Ishikawa (cell line): ENCODE measurements at regions not wholly inside any gene's neighbourhood (a gene's known extent, or its start where the extent isn't known, plus 50 kb on each side); places are given as distances from the start of the nearest gene placed in this dataset.

Source experiments
- CEBPB ChIP-seq: IDR thresholded peaks from 2 replicates; pipeline ENCODE4 v1.6.1; 2012
- CREB1 ChIP-seq: IDR thresholded peaks from 2 replicates; pipeline ENCODE4 v1.6.1; 2012; ENCODE audit warnings: low read depth
- EGR1 ChIP-seq: IDR thresholded peaks from 2 replicates; pipeline ENCODE4 v1.6.1; 2012
- EP300 ChIP-seq: IDR thresholded peaks from 2 replicates; pipeline ENCODE4 v1.6.1; 2012; ENCODE audit warnings: borderline replicate concordance
- FOXM1 ChIP-seq: IDR thresholded peaks from 2 replicates; pipeline ENCODE4 v1.6.1; 2012; ENCODE audit warnings: low read depth, borderline replicate concordance
- NFIC ChIP-seq: IDR thresholded peaks from 2 replicates; pipeline ENCODE4 v1.6.1; 2012
- RAD21 ChIP-seq: IDR thresholded peaks from 2 replicates; pipeline ENCODE4 v1.6.1; 2012; ENCODE audit warnings: low read depth
- TAF1 ChIP-seq: IDR thresholded peaks from 2 replicates; pipeline ENCODE4 v1.6.1; 2012; ENCODE audit warnings: low read depth, mild to moderate bottlenecking
- TCF12 ChIP-seq: IDR thresholded peaks from 2 replicates; pipeline ENCODE4 v1.6.1; 2012; ENCODE audit warnings: low read depth
- TEAD4 ChIP-seq: IDR thresholded peaks from 2 replicates; pipeline ENCODE4 v1.6.1; 2012
- YY1 ChIP-seq: IDR thresholded peaks from 2 replicates; pipeline ENCODE4 v1.6.1; 2012; ENCODE audit warnings: low read depth
- ZBTB7A ChIP-seq: IDR thresholded peaks from 2 replicates; pipeline ENCODE4 v1.6.1; 2012; ENCODE audit warnings: low read depth
- TF ChIP-seq, protein P1 (sequence below): IDR thresholded peaks from 2 replicates; pipeline ENCODE4 v1.6.1; 2012
- TF ChIP-seq, protein P2 (sequence below): IDR thresholded peaks from 2 replicates; pipeline ENCODE4 v1.6.1; 2012; ENCODE audit warnings: low read depth, mild to moderate bottlenecking
- TF ChIP-seq, protein P3 (sequence below): IDR thresholded peaks from 2 replicates; pipeline ENCODE4 v1.6.1; 2012

DNA sequence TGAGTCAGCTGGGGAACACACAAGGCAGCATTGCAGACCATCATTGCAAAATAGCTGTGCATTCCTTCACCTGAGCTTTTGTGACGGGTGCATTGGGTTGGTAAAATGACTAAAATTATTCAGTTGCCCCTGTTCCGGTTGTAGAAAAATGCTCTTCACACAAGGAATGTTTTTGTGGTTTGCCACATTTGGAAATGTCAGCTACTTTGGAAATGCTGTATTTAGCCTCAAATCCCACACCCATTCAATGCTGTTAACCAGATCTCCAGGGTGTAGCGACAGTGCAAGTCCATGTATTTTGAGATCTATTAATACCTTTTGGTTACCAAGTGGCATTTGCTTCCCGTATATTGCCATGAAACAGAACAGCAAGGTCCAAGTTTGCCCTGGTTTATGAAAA lies 201.2 kb downstream of the FOXA2 start:
- TF ChIP-seq, protein P1, sequence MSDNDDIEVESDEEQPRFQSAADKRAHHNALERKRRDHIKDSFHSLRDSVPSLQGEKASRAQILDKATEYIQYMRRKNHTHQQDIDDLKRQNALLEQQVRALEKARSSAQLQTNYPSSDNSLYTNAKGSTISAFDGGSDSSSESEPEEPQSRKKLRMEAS: no peak
- no peak for TF ChIP-seq ZBTB7A
- no peak for TF ChIP-seq EGR1
- no peak for TF ChIP-seq TEAD4
- TF ChIP-seq, protein P2, sequence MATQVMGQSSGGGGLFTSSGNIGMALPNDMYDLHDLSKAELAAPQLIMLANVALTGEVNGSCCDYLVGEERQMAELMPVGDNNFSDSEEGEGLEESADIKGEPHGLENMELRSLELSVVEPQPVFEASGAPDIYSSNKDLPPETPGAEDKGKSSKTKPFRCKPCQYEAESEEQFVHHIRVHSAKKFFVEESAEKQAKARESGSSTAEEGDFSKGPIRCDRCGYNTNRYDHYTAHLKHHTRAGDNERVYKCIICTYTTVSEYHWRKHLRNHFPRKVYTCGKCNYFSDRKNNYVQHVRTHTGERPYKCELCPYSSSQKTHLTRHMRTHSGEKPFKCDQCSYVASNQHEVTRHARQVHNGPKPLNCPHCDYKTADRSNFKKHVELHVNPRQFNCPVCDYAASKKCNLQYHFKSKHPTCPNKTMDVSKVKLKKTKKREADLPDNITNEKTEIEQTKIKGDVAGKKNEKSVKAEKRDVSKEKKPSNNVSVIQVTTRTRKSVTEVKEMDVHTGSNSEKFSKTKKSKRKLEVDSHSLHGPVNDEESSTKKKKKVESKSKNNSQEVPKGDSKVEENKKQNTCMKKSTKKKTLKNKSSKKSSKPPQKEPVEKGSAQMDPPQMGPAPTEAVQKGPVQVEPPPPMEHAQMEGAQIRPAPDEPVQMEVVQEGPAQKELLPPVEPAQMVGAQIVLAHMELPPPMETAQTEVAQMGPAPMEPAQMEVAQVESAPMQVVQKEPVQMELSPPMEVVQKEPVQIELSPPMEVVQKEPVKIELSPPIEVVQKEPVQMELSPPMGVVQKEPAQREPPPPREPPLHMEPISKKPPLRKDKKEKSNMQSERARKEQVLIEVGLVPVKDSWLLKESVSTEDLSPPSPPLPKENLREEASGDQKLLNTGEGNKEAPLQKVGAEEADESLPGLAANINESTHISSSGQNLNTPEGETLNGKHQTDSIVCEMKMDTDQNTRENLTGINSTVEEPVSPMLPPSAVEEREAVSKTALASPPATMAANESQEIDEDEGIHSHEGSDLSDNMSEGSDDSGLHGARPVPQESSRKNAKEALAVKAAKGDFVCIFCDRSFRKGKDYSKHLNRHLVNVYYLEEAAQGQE: no peak
- no peak for TF ChIP-seq EP300
- no peak for TF ChIP-seq FOXM1
- no peak for TF ChIP-seq CREB1
- TF ChIP-seq RAD21: no peak
- TF ChIP-seq YY1: no peak
- no peak for TF ChIP-seq TCF12
- no peak for TF ChIP-seq CEBPB
- TF ChIP-seq, protein P3, sequence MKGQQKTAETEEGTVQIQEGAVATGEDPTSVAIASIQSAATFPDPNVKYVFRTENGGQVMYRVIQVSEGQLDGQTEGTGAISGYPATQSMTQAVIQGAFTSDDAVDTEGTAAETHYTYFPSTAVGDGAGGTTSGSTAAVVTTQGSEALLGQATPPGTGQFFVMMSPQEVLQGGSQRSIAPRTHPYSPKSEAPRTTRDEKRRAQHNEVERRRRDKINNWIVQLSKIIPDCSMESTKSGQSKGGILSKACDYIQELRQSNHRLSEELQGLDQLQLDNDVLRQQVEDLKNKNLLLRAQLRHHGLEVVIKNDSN: no peak
- no peak for TF ChIP-seq TAF1

DNA sequence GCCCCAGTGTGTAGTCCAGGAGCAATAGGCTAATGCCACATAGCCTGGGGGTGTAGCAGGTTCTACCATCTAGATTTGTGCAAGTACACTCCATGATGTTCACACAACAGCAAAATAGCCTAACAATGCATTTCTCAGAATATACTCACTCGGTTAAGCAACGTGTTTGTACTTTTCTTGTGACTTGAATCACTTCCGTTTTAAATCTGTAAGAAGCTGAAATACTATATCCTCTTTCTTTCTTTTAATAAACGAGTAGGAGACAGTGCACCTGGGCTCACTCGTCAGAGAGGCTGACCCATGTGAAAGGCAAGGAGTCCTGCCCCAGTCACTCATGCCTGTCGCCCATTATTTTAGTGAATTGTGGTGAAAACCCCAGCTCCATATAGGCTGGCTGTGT lies 201.6 kb downstream of the FOXA2 start:
- TF ChIP-seq TAF1 (no peak), CREB1 (no peak), TCF12 (no peak), CEBPB (no peak)
- TF ChIP-seq, protein P2: no peak
- TF ChIP-seq, protein P3: no peak

DNA sequence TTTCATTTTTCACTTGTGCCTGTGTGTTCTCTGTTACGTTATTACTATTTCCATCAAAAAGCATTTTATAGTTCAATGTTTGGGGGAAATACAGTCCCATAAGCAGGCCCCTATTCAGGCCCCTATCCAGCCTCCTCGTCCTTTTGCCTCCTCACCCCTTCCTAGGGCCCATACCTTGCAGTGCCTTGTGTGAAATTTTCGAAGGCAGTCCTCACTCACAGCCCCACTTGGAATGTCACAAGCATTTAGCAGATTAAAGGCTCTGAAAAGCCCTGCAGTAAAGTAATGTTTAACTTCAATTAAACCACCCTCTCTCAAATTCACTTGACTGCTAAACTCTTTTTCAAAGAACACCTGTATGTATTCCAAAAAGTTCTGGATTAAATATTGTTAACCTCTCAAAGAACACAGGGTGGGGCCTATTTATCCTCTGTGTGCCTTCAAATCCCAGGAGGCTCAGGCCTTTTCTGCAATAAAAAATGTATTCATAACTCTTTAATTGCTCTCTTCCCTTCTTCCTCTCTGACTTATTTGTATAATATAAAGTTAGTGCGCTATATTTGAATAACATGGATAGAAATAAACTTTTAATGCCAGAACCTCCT lies 202.5 kb downstream of the FOXA2 start:
- TF ChIP-seq CREB1 (no peak), EGR1 (no peak), NFIC (no peak), YY1 (no peak), TCF12 (no peak), FOXM1 (no peak), RAD21 (no peak), TAF1 (no peak), ZBTB7A (no peak), TEAD4 (no peak)
- TF ChIP-seq, protein P3: no peak

DNA sequence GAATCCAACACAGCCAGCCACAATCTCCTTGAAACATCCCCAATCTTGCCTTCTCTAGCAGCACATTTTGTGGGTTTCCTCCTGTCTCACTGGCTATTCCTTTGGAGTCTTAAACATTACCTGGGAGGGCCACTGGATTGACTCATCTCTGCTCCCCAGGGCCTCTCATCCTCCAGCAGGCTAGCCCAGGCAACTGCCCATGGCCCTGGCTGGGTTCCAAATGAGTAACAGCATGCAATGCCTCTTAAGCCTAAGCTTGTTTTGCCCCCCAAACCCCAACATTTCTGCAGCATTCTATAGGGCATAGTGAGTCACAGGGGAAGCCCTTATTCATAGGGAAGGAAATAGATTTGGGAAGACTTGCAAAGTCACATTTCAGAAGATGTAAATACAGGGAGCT lies 204.9 kb downstream of the FOXA2 start:
- TF ChIP-seq EGR1 (no peak), RAD21 (no peak), ZBTB7A (no peak), TAF1 (no peak), YY1 (no peak), TCF12 (no peak), TEAD4 (no peak), CEBPB (no peak), NFIC (no peak), FOXM1 (no peak), EP300 (no peak), CREB1 (no peak)
- TF ChIP-seq, protein P2: no peak
- TF ChIP-seq, protein P3: no peak
- TF ChIP-seq, protein P1: no peak
